IgD-negative memory B cell (primary cell): ENCODE measurements at regions not wholly inside any gene's neighbourhood (a gene's known extent, or its start where the extent isn't known, plus 50 kb on each side); places are given as distances from the start of the nearest gene placed in this dataset.
A peak's percentile ranks its signal among the peaks of the same experiment; 100 is the strongest.

Experiments
- H3K27ac Mint-ChIP-seq, 3 donors: one replicate each; pipeline ENCODE4 v1.8.0; 2020 to 2022; ENCODE audit warnings: mild to moderate bottlenecking in 3 of 3, mixed read lengths in 3 of 3, moderate library complexity in 1 of 3
- H3K27me3 Mint-ChIP-seq: one replicate; pipeline ENCODE4 v1.8.0; 2021; ENCODE audit warnings: mixed read lengths
- H3K36me3 Mint-ChIP-seq: one replicate; pipeline ENCODE4 v1.8.0; 2020; ENCODE audit warnings: mild to moderate bottlenecking, mixed read lengths
- H3K4me1 Mint-ChIP-seq, 3 donors: one replicate each; pipeline ENCODE4 v1.8.0; 2020 to 2022; ENCODE audit warnings: mixed read lengths in 3 of 3, mild to moderate bottlenecking in 1 of 3
- H3K4me3 Mint-ChIP-seq, 4 donors: one replicate each; pipeline ENCODE4 v1.8.0; 2020 to 2022; ENCODE audit warnings: mild to moderate bottlenecking in 4 of 4, mixed read lengths in 4 of 4, moderate library complexity in 3 of 4
- H3K9me3 Mint-ChIP-seq, 3 donors: one replicate each; pipeline ENCODE4 v1.8.0; 2020 to 2021; ENCODE audit warnings: mixed read lengths in 3 of 3, mild to moderate bottlenecking in 1 of 3

DNA sequence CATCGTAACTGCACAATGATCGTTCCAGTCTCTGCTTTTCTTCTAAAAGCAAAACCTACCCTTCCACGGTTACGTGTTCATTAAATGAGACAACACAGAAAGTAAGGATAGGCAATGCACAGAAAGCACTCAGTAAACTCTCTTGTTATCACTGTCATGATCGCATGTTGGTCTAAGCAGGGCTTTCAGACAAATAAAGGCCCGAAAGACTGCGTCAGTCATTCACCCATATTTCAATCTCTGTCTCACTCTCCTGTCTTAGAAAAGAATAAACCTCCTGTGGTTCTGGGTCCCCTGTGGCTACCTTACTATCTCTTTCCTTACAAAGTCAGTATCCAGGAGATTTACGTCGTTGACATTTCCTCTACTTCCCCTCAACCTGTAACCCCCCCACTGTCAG is 160.9 kb downstream of the VAPA start:
- Mint-ChIP-seq H3K27me3 (peaks cover 2% of the 10 kb centered on the region), H3K4me1 (no peaks in the 10 kb centered on the region), H3K27ac (no peak overlapping the region), H3K36me3 (peaks cover 2% of the 10 kb centered on the region), H3K9me3 (no peaks in the 10 kb centered on the region), H3K4me3 (no peak overlapping the region)

DNA sequence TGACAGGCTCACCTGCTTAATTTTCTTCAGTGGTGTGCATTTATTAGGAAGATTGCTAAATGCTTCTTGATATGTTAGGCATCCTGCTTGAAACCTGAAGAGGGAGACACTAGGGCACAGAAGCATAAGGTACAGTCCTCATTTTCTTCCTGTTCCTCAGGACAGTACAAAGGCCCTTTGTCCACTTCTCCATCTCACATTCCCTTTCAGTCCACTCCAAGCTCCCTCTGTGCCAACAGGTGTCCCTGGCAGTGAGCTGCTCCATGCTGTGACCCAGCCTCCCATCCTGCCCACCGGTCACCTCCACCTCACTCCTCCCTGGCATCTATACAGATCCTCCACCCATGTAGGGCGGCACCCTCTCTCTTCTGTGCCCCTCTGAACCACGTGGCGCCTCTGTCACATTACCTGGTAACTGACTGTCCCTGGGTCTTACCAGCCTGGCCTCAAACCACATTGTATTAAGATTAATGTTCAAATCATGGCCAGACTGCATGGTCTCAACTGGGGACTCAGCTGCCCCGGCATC is 162.8 kb downstream of the VAPA start:
- peaks cover 2% of the 10 kb centered on the region for H3K27me3 Mint-ChIP-seq

DNA sequence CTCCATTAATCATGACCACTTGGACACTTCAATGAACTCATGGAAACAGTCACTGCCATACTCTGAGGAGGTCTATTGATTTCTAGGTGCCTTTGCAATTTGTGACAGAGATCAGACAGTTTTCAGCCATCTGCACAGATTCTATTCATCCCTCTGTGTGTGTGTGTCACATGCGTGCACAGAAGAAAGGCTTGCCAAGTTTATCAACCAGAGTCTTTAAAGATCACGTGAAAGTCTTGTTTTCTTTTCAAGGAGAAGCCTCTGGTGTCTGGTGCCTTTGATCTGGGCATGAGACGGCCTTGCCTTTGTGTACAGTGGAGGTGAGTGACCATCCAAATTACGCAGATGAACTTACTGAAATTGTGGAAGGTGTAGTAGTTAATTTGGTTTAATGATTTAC is 164.2 kb downstream of the VAPA start:
- H3K27ac Mint-ChIP-seq = no peak overlapping the region
- H3K4me1 Mint-ChIP-seq = no peaks in the 10 kb centered on the region

More for the DNA sequence above, 162.8 kb downstream of the VAPA start:
- H3K4me3 Mint-ChIP-seq = no peak overlapping the region
- peaks cover 2% of the 10 kb centered on the region for H3K36me3 Mint-ChIP-seq
- peak overlapping the region in 1 of 3 donors; percentile 33 for H3K27ac Mint-ChIP-seq
- no peaks in the 10 kb centered on the region for H3K9me3 Mint-ChIP-seq
- no peaks in the 10 kb centered on the region for H3K4me1 Mint-ChIP-seq

DNA sequence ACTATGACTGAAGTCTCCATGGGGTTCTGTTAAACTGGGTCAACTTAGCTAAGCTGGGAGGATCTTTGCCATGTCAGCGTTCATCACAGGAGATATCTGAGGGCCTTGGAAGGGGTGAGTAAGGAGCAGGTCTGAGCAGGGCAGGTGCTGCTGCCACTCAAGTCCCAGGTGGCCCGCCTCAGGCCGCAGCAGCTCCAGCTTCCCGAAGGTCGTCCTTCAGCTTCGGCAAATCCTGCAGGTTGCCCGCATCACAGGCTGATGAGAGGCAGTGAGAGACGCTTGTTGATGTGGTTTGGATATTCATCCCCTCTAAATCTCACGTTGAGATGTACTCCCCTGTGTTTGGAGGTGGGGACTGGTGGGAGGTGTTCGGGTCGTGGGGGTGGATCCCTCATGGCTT is 166.6 kb downstream of the VAPA start:
- Mint-ChIP-seq H3K4me1 (no peaks in the 10 kb centered on the region), H3K36me3 (no peaks in the 10 kb centered on the region), H3K27me3 (no peaks in the 10 kb centered on the region)

More for the DNA sequence above, 164.2 kb downstream of the VAPA start:
- peaks cover 2% of the 10 kb centered on the region for H3K27me3 Mint-ChIP-seq
- H3K9me3 Mint-ChIP-seq = peaks cover 0 to 13% (median 5%) of the 10 kb centered on the region in 3 donors
- peaks cover 1% of the 10 kb centered on the region for H3K36me3 Mint-ChIP-seq
- H3K4me3 Mint-ChIP-seq = no peak overlapping the region

DNA sequence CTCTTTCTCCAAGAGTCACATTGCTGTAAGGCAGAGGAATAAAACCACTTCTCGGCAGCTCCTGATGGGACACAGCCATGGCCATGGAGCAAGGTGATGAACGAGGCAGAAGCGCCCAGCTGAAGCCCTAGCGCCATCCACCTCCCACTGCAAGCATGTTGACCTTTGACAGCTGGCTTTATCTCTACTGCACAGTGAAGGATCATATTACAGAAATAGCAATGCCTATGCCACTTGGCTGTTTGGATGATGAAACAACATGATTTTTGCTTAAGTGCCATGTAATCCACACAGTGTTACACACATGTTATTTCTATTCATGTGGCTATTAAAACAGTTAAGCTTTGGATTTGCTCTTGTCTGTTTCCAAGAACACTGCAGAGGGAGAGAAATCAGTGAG is 167.7 kb downstream of the VAPA start:
- peaks cover 0 to 23% (median 19%) of the 10 kb centered on the region in 3 donors for H3K9me3 Mint-ChIP-seq
- H3K4me1 Mint-ChIP-seq = no peaks in the 10 kb centered on the region
- no peaks in the 10 kb centered on the region for H3K27me3 Mint-ChIP-seq
- H3K4me3 Mint-ChIP-seq = no peak overlapping the region
- no peaks in the 10 kb centered on the region for H3K36me3 Mint-ChIP-seq
- H3K27ac Mint-ChIP-seq = no peak overlapping the region

More for the DNA sequence above, 166.6 kb downstream of the VAPA start:
- Mint-ChIP-seq H3K27ac (peak overlapping the region in 1 of 3 donors; percentile 43), H3K4me3 (no peak overlapping the region), H3K9me3 (peaks cover 0 to 23% (median 17%) of the 10 kb centered on the region in 3 donors)

DNA sequence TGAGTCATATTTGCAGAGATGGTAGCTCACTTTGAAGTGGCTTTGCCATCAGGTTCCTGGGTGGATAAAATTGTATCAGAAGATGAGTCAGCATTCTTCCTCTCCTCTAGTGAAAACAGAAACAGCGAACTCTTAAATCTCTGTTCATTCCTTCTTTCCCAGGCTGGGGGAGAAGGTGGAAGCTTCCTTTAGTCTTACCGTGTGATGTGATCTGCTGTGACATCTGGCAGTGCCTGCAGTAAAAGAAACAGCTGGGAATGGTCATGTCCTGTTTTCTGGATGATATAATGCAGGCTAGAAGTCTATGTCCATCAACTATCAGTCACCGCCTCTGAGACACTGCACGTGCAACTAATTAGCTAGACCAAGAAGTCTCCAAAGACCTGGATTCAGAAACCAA is 171.6 kb downstream of the VAPA start:
- Mint-ChIP-seq H3K9me3 (peaks cover 0 to 23% (median 19%) of the 10 kb centered on the region in 3 donors), H3K27me3 (no peaks in the 10 kb centered on the region), H3K4me3 (no peak overlapping the region), H3K4me1 (no peaks in the 10 kb centered on the region), H3K36me3 (no peaks in the 10 kb centered on the region), H3K27ac (no peak overlapping the region)

DNA sequence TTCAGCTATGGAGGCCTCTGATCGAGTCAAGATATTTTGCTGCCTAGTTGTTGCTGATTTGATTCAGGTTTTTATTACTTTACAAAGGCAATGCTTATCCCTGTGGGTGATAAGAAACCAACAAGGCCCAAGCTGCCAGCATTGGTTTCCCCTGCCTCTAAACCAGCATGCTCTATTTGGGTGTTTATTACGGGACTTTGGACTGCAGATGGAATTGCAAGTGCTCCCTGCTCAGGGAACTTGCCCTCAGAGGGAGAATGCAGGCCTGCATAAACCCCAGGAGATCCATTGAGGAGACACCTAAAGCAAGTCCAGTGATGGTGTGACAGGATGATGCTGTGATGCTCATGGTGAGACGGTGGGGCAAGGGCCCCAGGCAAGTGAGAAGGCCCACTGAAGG is 172.1 kb downstream of the VAPA start:
- Mint-ChIP-seq H3K4me1 (no peaks in the 10 kb centered on the region), H3K36me3 (no peaks in the 10 kb centered on the region), H3K9me3 (peaks cover 0 to 23% (median 19%) of the 10 kb centered on the region in 3 donors), H3K4me3 (no peak overlapping the region), H3K27me3 (peaks cover 4% of the 10 kb centered on the region), H3K27ac (no peak overlapping the region)

DNA sequence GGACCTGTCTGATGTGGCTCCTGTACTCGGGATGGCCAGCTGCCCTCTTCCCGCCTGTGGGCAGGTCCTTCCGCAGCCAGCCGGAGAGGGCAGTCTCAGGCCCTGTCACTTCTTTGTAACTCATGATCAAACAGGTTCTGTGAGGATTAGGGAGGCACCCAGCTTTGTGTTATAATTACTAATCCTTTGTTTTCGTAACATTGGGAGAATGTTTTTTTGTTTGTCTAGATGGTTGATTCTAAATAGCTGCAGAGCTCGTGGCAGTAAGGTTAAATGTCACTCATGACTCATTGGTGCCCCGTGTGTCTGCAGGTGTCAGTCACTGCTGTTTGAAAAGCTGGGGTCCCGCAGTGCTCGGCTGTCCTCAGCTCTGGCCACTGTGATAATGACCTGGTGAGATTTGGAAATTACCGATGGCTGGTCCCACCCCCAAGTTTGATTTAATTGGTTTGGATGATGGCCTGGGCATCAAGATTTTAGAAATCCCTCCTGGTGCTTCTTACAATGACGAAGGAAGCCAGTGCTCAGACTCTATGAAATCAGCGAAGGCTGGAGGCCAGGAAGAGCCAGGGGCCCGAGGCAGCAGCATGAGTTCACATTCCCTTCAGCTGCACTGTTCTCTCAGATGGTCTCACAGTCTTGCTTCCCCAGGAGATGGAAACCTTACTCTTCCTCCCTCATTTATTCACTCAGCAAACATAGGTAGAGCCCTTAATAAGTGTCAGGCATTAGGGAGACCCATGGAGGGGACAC is 172.8 kb downstream of the VAPA start:
- H3K4me1 Mint-ChIP-seq = no peaks in the 10 kb centered on the region

DNA sequence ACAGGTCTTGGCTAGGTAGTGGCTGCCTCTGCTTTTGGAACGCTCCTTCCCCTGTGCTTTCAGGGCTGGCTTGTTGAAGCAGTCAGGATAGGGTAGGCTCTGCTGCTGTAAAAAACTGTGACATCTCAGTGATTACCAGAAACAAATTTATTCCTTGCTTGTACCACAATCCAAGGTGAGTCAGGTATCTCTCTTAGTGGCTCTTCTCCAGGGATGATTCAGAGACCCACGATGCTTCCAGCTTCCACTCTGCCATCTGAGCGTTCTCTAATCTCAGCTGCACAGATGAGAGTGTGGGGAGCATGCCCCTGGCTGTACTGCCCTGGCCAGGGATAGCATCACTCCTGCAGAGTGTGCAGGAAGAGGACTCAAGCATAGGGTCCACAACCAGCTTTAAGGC is 174.9 kb downstream of the VAPA start:
- H3K36me3 Mint-ChIP-seq = no peaks in the 10 kb centered on the region
- no peak overlapping the region for H3K4me3 Mint-ChIP-seq
- H3K27me3 Mint-ChIP-seq = peaks cover 5% of the 10 kb centered on the region
- no peak overlapping the region for H3K27ac Mint-ChIP-seq
- H3K4me1 Mint-ChIP-seq = no peaks in the 10 kb centered on the region
- H3K9me3 Mint-ChIP-seq = peaks cover 0 to 10% (median 7%) of the 10 kb centered on the region in 3 donors

More for the DNA sequence above, 172.8 kb downstream of the VAPA start:
- Mint-ChIP-seq H3K9me3 (peaks cover 0 to 23% (median 19%) of the 10 kb centered on the region in 3 donors), H3K27me3 (peaks cover 5% of the 10 kb centered on the region), H3K4me3 (no peak overlapping the region), H3K36me3 (no peaks in the 10 kb centered on the region), H3K27ac (no peak overlapping the region)

DNA sequence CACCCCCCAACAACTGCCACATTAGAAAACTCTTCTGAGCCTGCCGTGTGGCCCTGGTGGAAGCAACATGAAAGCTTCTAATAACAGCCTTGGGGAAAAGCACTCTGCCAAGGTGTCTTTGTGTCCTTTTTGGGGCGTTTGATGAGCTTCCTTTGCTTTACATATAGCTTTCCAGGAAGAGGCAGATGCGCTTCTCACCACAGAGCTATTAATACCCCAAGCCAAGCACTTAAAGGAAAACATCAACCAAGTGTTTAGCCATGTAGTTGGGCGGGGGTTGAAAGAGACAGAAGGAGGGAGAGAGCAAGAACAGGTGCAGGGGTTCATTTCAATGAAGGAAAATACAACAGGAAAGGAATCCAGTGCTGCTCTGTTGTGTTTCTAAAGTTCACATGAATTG is 176.1 kb downstream of the VAPA start:
- Mint-ChIP-seq H3K27me3 (peaks cover 5% of the 10 kb centered on the region), H3K9me3 (peaks cover 0 to 4% (median 0%) of the 10 kb centered on the region in 3 donors), H3K27ac (no peak overlapping the region), H3K36me3 (no peaks in the 10 kb centered on the region), H3K4me1 (no peaks in the 10 kb centered on the region), H3K4me3 (no peak overlapping the region)

DNA sequence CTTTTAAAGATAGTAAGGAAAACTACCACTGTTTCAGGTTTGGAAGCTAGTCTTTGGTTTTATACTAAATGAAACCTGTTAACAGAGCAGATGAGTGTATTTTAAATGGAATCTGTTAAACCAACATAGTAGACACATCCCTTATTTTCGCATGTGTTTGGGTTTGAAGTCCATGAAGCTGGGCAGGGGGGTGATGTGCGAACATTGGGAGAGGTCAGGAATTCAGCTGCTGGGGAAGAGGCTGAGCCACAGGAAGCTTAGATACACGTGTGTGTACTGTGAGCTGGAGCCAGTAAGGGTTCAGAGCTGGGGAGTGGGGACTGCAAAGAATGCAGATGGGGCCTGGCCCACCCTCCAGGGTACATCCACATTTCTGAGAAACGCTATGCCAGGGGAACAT is 176.9 kb downstream of the VAPA start:
- no peaks in the 10 kb centered on the region for H3K4me1 Mint-ChIP-seq
- H3K4me3 Mint-ChIP-seq = no peak overlapping the region
- H3K36me3 Mint-ChIP-seq = no peaks in the 10 kb centered on the region

DNA sequence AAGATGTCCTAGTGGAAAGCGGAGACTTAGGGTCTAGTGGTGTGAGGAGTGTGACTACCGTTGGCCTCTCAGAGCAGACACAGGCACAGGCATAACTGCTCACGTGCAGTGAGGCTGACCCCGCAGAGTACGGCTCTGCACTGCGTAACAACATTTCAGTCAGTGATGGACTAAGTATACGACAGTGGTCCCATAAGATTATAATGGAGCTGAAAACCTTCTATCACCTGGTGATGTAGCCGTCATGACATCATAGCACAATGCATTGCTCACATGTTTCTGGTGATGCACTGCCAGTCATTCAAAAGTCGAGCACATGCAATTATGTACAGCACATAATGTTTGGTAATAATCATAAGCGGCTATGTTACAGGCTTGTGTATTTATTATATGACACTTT is 179.6 kb downstream of the VAPA start:
- Mint-ChIP-seq H3K36me3 (no peaks in the 10 kb centered on the region), H3K27ac (no peak overlapping the region), H3K27me3 (peaks cover 5% of the 10 kb centered on the region), H3K4me1 (no peaks in the 10 kb centered on the region), H3K9me3 (no peaks in the 10 kb centered on the region), H3K4me3 (no peak overlapping the region)

More for the DNA sequence above, 176.9 kb downstream of the VAPA start:
- H3K9me3 Mint-ChIP-seq = peaks cover 0 to 2% (median 0%) of the 10 kb centered on the region in 3 donors
- peaks cover 5% of the 10 kb centered on the region for H3K27me3 Mint-ChIP-seq
- no peak overlapping the region for H3K27ac Mint-ChIP-seq

DNA sequence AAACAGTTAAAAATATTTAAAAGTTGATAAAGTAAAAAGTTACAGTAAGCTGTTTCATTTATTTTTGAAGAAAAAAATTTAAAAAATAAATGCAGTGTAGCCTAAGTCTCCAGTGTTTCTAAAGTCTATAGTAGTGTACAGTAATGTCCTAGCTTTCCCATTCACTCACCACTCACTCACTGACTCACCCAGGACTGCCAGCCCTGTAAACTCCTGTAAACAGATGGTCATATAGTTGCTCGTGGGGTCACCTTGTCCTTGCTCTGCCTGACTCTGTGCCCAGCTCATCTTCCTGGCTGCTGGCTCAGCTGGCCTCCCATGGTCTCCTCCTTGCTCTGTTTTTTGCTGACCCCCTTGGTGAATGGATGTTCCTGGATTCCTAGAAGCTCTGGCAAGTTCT is 180.3 kb downstream of the VAPA start:
- Mint-ChIP-seq H3K36me3 (no peaks in the 10 kb centered on the region), H3K9me3 (no peaks in the 10 kb centered on the region), H3K4me1 (no peaks in the 10 kb centered on the region), H3K27ac (no peak overlapping the region), H3K4me3 (no peak overlapping the region), H3K27me3 (peaks cover 5% of the 10 kb centered on the region)

DNA sequence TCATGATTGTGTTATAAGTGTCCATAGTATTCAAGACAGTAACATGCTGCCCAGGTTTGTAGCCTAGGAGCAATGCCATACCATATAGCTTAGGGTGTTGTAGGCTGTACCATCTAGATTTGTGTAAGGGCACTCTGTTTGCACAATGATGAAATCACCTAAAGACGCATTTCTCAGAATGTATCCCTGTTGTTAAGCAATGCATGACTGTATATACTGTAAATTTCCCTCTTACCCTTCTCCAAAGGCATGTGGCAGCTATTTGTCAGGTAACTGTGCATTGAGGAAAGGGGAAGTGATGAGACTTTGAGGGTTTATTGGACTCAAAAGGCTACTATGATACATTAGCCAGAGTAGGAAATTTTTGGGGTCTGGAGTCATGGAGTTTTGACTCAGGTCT is 180.8 kb downstream of the VAPA start:
- H3K4me1 Mint-ChIP-seq = no peaks in the 10 kb centered on the region
- H3K4me3 Mint-ChIP-seq = no peak overlapping the region
- no peaks in the 10 kb centered on the region for H3K36me3 Mint-ChIP-seq
- H3K27me3 Mint-ChIP-seq = peaks cover 5% of the 10 kb centered on the region
- no peak overlapping the region for H3K27ac Mint-ChIP-seq
- H3K9me3 Mint-ChIP-seq = no peaks in the 10 kb centered on the region

DNA sequence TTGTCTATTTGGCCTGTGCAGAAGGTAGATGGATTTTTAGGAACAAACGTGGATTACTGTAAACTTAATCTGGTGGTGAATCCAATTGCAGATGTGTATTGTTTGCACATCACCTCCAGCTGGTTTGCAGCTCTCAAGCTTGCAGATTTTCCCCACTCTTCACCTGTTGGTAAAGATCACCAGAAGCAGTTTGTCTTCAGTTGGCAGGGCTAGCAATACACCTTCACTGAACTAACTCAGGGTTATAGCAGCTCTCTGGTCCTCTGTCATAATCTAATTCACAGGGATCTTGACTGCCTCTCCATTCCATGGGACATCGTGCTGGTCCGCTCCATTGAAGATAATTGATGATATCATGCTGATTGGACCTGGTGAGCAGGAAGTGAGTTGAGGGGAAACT is 181.5 kb downstream of the VAPA start:
- Mint-ChIP-seq H3K4me3 (no peak overlapping the region), H3K9me3 (no peaks in the 10 kb centered on the region), H3K36me3 (no peaks in the 10 kb centered on the region), H3K4me1 (no peaks in the 10 kb centered on the region), H3K27me3 (peaks cover 5% of the 10 kb centered on the region), H3K27ac (no peak overlapping the region)

DNA sequence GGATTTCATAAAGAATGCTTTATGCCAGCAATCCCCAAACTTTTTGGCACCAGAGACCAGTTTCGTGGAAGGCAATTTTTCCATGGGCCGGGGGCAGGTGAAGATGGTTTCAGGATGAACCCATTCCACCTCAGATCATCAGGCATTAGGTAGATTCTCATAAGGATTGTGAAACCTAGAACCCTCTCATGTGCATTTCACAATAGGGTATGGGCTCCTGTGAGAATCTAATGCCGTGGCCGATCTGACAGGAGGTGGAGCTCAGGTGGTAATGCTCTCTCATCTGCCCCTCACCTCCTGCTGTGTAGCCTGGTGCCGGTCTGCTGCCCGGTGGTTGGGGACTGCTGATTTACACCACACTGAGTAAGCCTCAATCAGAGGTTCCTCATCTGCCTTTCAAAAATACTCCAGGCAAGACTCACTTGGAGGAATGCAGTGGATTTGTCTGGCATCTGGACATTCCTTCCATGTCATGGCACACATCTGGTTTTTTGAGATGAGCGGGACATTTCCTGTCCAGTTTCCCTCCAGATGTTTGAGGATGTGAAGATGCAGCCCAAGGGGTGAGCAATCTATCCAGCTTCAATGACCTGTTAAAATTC is 185.8 kb downstream of the VAPA start:
- Mint-ChIP-seq H3K4me3 (no peak overlapping the region), H3K27ac (no peak overlapping the region), H3K36me3 (no peaks in the 10 kb centered on the region), H3K9me3 (peaks cover 0 to under 1% (median 0%) of the 10 kb centered on the region in 3 donors), H3K27me3 (no peaks in the 10 kb centered on the region), H3K4me1 (no peaks in the 10 kb centered on the region)
